Parathyroid adenoma (tissue), 2 donors: ENCODE measurements at regions not wholly inside any gene's neighbourhood (a gene's known extent, or its start where the extent isn't known, plus 50 kb on each side); places are given as distances from the start of the nearest gene placed in this dataset.

Experiments used
- H2AFZ ChIP-seq: fragments of 300-600 bp; sonication (generic); one replicate; pipeline ENCODE4 v1.7.0; 2017; ENCODE audit warnings: antibody characterized with exemption, mild to moderate bottlenecking
- H3K27ac ChIP-seq: fragments of 300-600 bp; sonication (generic); one replicate; pipeline ENCODE4 v1.7.0; 2017
- H3K27me3 ChIP-seq: fragments of 300-600 bp; sonication (generic); one replicate; pipeline ENCODE4 v1.7.0; 2017; ENCODE audit warnings: low read length; ENCODE audit not compliant: control insufficient read depth, insufficient read depth
- H3K36me3 ChIP-seq: fragments of 300-600 bp; sonication (generic); one replicate; pipeline ENCODE4 v1.7.0; 2017; ENCODE audit warnings: low read length; ENCODE audit not compliant: control insufficient read depth, insufficient read depth
- H3K4me1 ChIP-seq: fragments of 300-600 bp; sonication (generic); one replicate; pipeline ENCODE4 v1.7.0; 2017; ENCODE audit warnings: control low read depth
- H3K4me2 ChIP-seq: fragments of 300-600 bp; sonication (generic); one replicate; pipeline ENCODE4 v1.7.0; 2017; ENCODE audit warnings: low read length
- H3K4me3 ChIP-seq: fragments of 300-600 bp; sonication (generic); one replicate; pipeline ENCODE4 v1.7.0; 2017; ENCODE audit warnings: low read depth, low read length
- H3K79me2 ChIP-seq: fragments of 300-600 bp; sonication (generic); one replicate; pipeline ENCODE4 v1.7.0; 2017; ENCODE audit warnings: control low read depth
- H3K9ac ChIP-seq: fragments of 300-600 bp; sonication (generic); one replicate; pipeline ENCODE4 v1.7.0; 2017; ENCODE audit warnings: mild to moderate bottlenecking
- H3K9me3 ChIP-seq: fragments of 300-600 bp; sonication (generic); one replicate; pipeline ENCODE4 v1.7.0; 2017; ENCODE audit warnings: low read length; ENCODE audit not compliant: control insufficient read depth
- CTCF ChIP-seq: fragments of 300-600 bp; sonication (generic); IDR thresholded peaks from one replicate; pipeline ENCODE4 v1.7.0; 2017; ENCODE audit warnings: antibody characterized with exemption, mild to moderate bottlenecking
- donor health status: primary hyperparathyroidism.

DNA sequence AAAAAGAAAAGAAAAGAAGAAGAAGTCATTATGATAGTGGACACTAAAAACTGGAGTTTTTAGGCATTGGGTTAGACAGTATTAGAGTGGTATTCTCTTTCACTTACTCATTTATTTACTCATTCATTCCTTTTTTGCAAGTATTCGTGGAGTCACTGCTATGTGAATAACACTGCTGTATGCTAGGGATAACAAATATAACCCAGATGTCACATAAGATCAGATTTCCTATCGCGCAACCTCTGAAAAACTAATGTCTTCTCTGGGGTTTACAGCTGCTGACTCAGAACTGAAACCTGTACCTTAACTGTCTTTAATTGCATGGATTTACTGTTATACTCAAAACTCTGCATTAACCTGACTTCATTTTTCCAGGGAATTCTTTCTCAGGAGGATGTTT is 353.7 kb downstream of the LRIG3 start:
- Histone ChIP-seq H3K79me2 (no peaks in the 10 kb centered on the region), H3K9me3 (no peaks in the 10 kb centered on the region), H2AFZ (no peak overlapping the region), H3K36me3 (no peaks in the 10 kb centered on the region), H3K27me3 (no peaks in the 10 kb centered on the region), H3K4me1 (no peaks in the 10 kb centered on the region), H3K27ac (no peak overlapping the region), H3K9ac (no peak overlapping the region), H3K4me3 (no peak overlapping the region), H3K4me2 (no peak overlapping the region)
- TF ChIP-seq CTCF, result no peak

GRCh38 chr12:58567189-58567588 is 353.1 kb downstream of the LRIG3 start:
- TF ChIP-seq CTCF, result no peak
- Histone ChIP-seq H3K27ac (no peak overlapping the region), H3K36me3 (no peaks in the 10 kb centered on the region), H3K4me2 (no peak overlapping the region), H3K4me3 (no peak overlapping the region), H3K9me3 (no peaks in the 10 kb centered on the region), H3K27me3 (no peaks in the 10 kb centered on the region), H3K79me2 (no peaks in the 10 kb centered on the region), H2AFZ (no peak overlapping the region), H3K4me1 (no peaks in the 10 kb centered on the region), H3K9ac (no peak overlapping the region)

GRCh38 chr12:58570411-58570810 is 349.9 kb downstream of the LRIG3 start:
- no peaks in the 10 kb centered on the region for H3K27me3 ChIP-seq
- no peaks in the 10 kb centered on the region for H3K36me3 ChIP-seq
- H3K9me3 ChIP-seq, result no peaks in the 10 kb centered on the region
- no peaks in the 10 kb centered on the region for H3K79me2 ChIP-seq
- H3K4me1 ChIP-seq, result no peaks in the 10 kb centered on the region
- no peak overlapping the region for H3K4me3 ChIP-seq
- no peak overlapping the region for H3K9ac ChIP-seq
- no peak overlapping the region for H2AFZ ChIP-seq
- H3K4me2 ChIP-seq, result no peak overlapping the region
- no peak for TF ChIP-seq CTCF
- H3K27ac ChIP-seq, result no peak overlapping the region

GRCh38 chr12:58575256-58575655 is 345.0 kb downstream of the LRIG3 start:
- Histone ChIP-seq H3K36me3 (no peaks in the 10 kb centered on the region), H3K4me3 (no peak overlapping the region), H3K9ac (no peak overlapping the region), H3K27me3 (no peaks in the 10 kb centered on the region), H3K79me2 (no peaks in the 10 kb centered on the region), H3K9me3 (no peaks in the 10 kb centered on the region), H3K27ac (no peak overlapping the region), H3K4me2 (no peak overlapping the region), H3K4me1 (no peaks in the 10 kb centered on the region), H2AFZ (no peak overlapping the region)
- no peak for TF ChIP-seq CTCF

GRCh38 chr12:58576081-58576480 is 344.2 kb downstream of the LRIG3 start:
- Histone ChIP-seq H3K9ac (no peak overlapping the region), H3K36me3 (no peaks in the 10 kb centered on the region), H3K27ac (no peak overlapping the region), H3K79me2 (no peaks in the 10 kb centered on the region), H3K4me1 (no peaks in the 10 kb centered on the region), H3K4me2 (no peak overlapping the region), H3K9me3 (no peaks in the 10 kb centered on the region), H3K27me3 (no peaks in the 10 kb centered on the region), H3K4me3 (no peak overlapping the region), H2AFZ (no peak overlapping the region)
- TF ChIP-seq CTCF, result no peak
